Activated T-cell treated with anti-CD3 and anti-CD28 coated beads, Interleukin-2, amount 50 U/mL, for 24 hours (primary cell): ENCODE measurements at regions not wholly inside any gene's neighbourhood (a gene's known extent, or its start where the extent isn't known, plus 50 kb on each side); places are given as distances from the start of the nearest gene placed in this dataset.

Experiments
- DNase-seq: peaks from one replicate; pipeline ENCODE4 v3.0.0-alpha.2; 2020
- H3K27ac Mint-ChIP-seq: 2 replicates; pipeline ENCODE4 v1.8.0; 2020; ENCODE audit warnings: mild to moderate bottlenecking, mixed read lengths
- H3K27me3 Mint-ChIP-seq: 2 replicates; pipeline ENCODE4 v1.8.0; 2020; ENCODE audit warnings: mixed read lengths
- H3K36me3 Mint-ChIP-seq: 2 replicates; pipeline ENCODE4 v1.8.0; 2020; ENCODE audit warnings: low read depth, mixed read lengths
- H3K4me1 Mint-ChIP-seq: 2 replicates; pipeline ENCODE4 v1.8.0; 2020; ENCODE audit warnings: low read depth, mixed read lengths
- H3K4me3 Mint-ChIP-seq: 2 replicates; pipeline ENCODE4 v1.8.0; 2020; ENCODE audit warnings: mild to moderate bottlenecking, moderate library complexity, mixed read lengths
- H3K9me3 Mint-ChIP-seq: 2 replicates; pipeline ENCODE4 v1.8.0; 2020; ENCODE audit warnings: mixed read lengths

DNA sequence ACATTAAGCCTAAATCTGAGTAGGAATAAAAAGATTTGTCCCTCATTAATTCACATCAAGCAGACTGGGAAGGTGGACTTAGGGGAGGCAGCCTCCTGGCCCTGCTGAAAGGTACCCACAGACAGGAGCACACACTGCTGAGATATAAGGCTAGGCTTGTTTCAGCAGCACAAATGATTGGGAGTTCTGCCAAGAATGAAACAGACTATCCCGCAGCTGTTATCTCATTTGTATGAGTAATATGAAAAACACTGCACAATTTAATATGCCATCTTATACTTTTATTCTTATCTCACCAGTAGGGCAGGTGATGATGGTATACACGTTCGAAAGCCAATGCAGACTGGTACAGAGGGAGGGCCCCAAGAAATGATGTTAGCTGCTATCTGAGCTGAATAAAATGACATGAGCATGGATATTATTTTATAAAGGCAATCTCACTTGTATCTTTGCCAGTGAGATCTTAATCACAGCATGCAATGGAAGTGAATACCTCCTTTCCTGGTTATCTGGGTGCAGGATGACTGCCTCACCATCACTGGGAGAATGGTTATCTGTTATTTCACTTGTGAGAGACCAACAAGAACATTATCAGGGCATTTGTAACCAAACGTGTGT, 258.7 kb upstream of the PPP2R3A start:
- Mint-ChIP-seq H3K4me1 (no peaks in the 10 kb centered on the region), H3K36me3 (no peaks in the 10 kb centered on the region), H3K27ac (no peak overlapping the region), H3K4me3 (no peak overlapping the region), H3K27me3 (no peaks in the 10 kb centered on the region), H3K9me3 (no peaks in the 10 kb centered on the region)
- no peak for DNase-seq

DNA sequence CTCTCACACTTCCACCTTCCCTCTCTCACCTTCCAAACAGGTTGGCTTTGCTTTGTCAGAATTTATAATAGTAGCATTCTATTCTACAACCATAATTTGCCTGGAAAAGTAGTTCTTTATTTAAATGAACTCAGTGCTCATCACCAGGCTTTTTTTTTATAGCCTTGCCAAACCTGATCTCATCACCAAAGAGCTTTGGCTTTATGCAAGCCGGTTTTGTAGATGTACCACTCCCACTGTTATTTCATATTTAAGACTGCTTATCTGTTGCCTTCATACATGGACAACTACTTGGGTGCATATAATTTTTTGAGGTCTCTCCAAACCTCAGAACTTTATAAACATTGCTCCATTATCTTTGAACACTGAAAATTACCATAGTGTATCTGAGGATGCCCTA, 246.1 kb upstream of the PPP2R3A start:
- Mint-ChIP-seq H3K27ac (no peak overlapping the region), H3K36me3 (no peaks in the 10 kb centered on the region), H3K4me1 (no peaks in the 10 kb centered on the region), H3K27me3 (no peaks in the 10 kb centered on the region), H3K9me3 (peaks cover 7% of the 10 kb centered on the region), H3K4me3 (no peak overlapping the region)
- DNase-seq: no peak

DNA sequence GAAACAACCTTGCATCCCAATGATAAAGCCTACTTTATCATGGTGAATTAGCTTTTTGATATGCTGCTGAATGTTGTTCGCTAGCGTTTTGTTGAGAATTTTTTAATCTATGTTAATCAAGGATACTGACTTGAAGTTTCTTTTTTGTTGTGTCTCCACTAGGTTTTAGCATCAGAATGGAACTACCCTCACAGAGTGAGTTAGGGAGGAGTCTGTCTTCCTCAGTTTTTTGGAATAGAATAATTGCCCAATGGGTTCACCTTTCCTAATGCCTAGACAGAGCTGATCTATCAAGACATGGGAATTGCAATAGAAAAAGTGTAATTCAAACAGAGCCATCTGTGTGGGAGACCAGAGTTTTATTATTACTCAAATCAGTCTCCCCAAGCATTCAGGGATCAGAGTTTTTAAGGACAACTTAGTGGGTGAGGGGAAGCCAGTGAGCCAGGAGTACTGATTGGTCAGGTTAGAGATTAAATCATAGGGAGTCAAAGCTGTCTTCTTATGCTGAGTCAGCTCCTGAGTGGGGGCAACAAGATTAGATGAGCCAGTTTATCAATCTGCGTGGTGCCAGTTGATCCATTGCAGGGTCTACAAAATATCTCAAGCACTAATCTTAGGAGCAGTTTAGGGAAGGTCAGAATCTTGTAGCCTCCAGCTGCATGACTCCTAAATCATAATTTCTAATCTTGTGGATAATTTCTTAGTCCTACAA, 237.4 kb upstream of the PPP2R3A start:
- Mint-ChIP-seq H3K4me3 (no peak overlapping the region), H3K27me3 (no peaks in the 10 kb centered on the region), H3K27ac (no peak overlapping the region), H3K36me3 (no peaks in the 10 kb centered on the region), H3K4me1 (no peaks in the 10 kb centered on the region), H3K9me3 (peaks cover 31% of the 10 kb centered on the region)
- DNase-seq: no peak

DNA sequence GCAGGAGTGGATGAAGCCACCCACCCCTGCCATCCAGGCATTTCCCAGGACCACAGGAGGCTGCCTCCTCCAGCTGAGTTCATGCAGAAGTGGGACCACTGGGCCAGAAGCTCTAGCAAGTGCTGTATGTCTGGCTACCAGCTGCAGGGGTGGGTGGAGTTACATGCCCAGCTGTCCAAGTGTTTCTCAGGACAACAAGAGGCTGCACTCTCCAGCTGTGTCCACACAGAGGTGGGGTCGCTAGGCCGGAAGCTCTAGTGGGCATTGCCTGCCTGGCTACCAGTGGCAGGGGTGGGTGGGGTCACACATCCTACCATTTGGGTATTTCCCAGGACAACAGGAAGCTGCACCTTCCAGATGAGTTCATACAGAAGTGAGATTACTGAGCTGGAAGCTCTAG, 234.0 kb upstream of the PPP2R3A start:
- H3K4me3 Mint-ChIP-seq: no peak overlapping the region
- no peaks in the 10 kb centered on the region for H3K36me3 Mint-ChIP-seq
- no peak overlapping the region for H3K27ac Mint-ChIP-seq
- peaks cover 24% of the 10 kb centered on the region for H3K9me3 Mint-ChIP-seq
- H3K4me1 Mint-ChIP-seq: no peaks in the 10 kb centered on the region
- H3K27me3 Mint-ChIP-seq: no peaks in the 10 kb centered on the region
- no peak for DNase-seq

DNA sequence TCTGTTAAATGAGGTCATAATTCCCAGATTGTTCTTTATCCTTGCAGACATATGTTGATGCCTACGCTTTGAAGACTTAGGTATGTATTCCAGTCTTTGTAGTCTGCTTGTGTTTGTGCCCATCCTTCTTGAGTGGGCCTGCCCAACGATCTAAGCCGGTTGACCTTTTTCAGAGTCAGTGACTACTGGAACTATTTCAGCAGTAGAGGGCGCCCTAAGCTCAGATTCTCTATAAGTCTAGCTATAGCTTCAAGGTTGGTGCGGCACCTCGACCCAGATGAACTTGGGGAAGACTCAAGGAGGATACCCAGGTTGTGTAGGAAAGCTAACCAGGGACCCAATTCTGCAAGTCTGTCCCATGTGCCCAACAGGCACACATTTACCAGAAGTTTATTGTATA, 228.8 kb upstream of the PPP2R3A start:
- Mint-ChIP-seq H3K27ac (no peak overlapping the region), H3K36me3 (no peaks in the 10 kb centered on the region)
- DNase-seq: no peak

DNA sequence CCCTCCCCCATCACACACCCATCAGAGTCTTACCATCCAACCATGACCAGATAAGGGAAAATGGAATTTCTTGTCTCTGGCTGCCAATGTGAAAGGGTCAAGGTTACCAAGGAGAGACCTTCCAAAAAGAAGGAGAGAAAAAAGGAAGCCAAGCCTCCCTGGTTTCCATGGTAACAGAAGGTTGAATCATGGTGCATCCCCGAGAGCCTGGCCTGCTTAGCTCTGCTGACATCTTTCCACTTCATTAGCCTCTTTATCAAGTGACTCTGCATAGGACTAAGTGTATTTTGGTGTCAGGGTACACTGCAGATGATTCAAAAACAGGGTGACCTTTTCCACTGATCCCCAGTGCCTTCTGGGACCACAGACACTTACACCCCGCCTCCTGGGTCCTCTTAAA, 225.7 kb upstream of the PPP2R3A start:
- Mint-ChIP-seq H3K27ac (no peak overlapping the region), H3K9me3 (peaks cover 20% of the 10 kb centered on the region), H3K27me3 (no peaks in the 10 kb centered on the region), H3K4me3 (no peak overlapping the region), H3K36me3 (no peaks in the 10 kb centered on the region), H3K4me1 (no peaks in the 10 kb centered on the region)
- no peak for DNase-seq

More for the DNA sequence above, 228.8 kb upstream of the PPP2R3A start:
- H3K4me1 Mint-ChIP-seq: no peaks in the 10 kb centered on the region
- H3K9me3 Mint-ChIP-seq: peaks cover 22% of the 10 kb centered on the region
- H3K4me3 Mint-ChIP-seq: no peak overlapping the region
- no peaks in the 10 kb centered on the region for H3K27me3 Mint-ChIP-seq

DNA sequence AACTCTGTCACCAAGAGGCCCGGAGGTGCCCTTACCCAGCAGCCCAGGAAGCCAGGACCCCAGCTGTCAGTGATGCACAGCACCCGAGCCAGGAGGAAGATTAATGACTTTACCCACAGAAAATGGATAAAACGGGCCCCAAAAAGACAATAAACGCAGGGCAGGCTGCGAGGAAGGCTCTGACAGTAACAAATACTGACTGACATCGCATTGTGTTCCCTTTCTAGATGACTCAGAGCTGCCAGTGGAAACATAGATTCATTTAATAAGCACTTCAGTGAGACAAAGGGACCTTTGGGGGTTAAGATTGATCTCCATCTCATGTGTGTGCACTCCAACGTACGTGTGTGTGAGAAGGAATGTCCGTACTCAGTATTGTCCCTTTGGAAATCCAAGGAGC, 225.3 kb upstream of the PPP2R3A start:
- no peak for DNase-seq
- Mint-ChIP-seq H3K27ac (no peak overlapping the region), H3K9me3 (peaks cover 20% of the 10 kb centered on the region), H3K27me3 (no peaks in the 10 kb centered on the region), H3K4me1 (no peaks in the 10 kb centered on the region), H3K36me3 (no peaks in the 10 kb centered on the region), H3K4me3 (no peak overlapping the region)

DNA sequence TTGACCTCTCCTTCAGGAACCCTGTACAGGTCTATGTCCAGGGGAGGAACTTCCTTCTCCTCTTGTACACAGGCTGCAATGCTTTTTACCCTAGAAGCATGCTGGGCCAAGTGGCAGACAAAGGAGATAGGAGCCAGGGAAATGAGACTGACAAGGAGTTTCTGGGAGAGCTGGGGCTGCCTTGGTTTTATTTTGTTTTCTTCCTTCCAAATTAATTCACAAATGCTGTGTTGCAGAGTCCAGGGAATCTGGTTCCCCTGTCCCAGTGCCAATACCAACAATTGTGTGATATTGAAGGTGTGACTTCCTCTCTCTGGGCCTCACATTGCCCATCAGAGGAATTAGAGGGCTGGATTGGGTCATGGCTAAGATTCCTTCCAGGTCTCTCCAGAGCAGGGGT, 224.8 kb upstream of the PPP2R3A start:
- Mint-ChIP-seq H3K27ac (no peak overlapping the region), H3K36me3 (no peaks in the 10 kb centered on the region), H3K4me3 (no peak overlapping the region), H3K27me3 (no peaks in the 10 kb centered on the region), H3K4me1 (no peaks in the 10 kb centered on the region), H3K9me3 (peaks cover 17% of the 10 kb centered on the region)
- DNase-seq: no peak

DNA sequence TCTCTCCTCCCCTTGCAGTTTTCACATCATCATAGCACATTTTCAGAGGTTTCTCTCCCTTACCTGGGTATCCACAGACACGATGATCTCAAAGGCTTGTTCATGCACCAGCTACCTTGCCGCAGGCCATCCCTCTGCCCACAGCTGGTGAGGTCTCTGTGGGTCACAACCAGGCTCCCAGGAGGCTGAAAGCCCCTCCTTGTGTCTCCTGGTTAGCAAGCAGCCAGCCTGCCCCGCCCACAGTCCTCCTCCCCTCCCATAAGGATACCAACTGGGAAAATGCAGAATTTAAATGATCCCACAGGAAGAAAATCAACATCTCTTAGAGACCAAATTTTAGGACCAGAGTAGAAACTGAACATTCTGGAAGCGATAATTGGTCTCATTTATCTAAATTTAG, 213.5 kb upstream of the PPP2R3A start:
- DNase-seq: no peak
- H3K36me3 Mint-ChIP-seq: no peaks in the 10 kb centered on the region
- no peak overlapping the region for H3K4me3 Mint-ChIP-seq
- no peaks in the 10 kb centered on the region for H3K4me1 Mint-ChIP-seq
- H3K9me3 Mint-ChIP-seq: no peaks in the 10 kb centered on the region
- no peaks in the 10 kb centered on the region for H3K27me3 Mint-ChIP-seq
- H3K27ac Mint-ChIP-seq: no peak overlapping the region

DNA sequence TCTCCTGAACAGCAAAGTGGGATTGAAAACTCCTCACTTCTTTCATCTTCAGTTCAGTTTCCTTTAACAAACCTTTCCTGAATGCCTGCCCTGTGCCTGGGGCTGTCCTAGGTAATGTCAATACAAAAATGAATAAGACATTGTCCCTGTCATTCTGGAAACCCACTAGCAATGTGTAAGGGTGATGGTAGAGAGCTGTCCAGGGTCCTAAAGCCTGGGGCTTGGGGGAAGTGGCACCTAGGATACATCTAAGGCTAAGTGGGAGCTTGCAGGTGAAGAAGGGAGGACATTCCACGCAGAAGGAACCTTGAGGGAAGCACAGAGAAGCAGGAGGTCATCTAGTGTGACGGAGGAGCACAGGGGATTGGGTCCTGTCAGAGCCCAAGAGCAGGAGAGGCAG, 212.7 kb upstream of the PPP2R3A start:
- no peak overlapping the region for H3K27ac Mint-ChIP-seq
- no peaks in the 10 kb centered on the region for H3K9me3 Mint-ChIP-seq
- no peak overlapping the region for H3K4me3 Mint-ChIP-seq
- H3K36me3 Mint-ChIP-seq: no peaks in the 10 kb centered on the region
- H3K4me1 Mint-ChIP-seq: no peaks in the 10 kb centered on the region
- no peak for DNase-seq
- no peaks in the 10 kb centered on the region for H3K27me3 Mint-ChIP-seq

DNA sequence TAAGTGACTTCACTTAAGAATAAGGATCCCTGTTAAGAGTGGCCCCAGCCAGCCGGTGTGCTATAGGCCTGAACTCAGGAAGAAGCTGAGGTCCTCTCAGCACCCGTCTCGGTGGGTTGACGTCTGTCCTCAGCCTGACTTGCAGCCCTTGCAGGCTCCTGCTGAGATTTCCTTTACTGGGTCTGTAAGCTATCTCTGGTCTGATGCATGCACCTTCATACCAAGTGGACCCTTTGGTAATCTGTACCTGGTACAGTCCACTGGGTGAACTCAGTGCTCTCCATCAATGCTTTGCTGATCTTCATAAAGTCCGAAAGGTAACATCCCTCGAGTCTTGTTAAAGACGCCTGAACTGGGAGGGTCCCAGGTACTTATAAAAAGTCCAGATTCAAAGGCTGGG, 212.0 kb upstream of the PPP2R3A start:
- no peaks in the 10 kb centered on the region for H3K4me1 Mint-ChIP-seq

DNA sequence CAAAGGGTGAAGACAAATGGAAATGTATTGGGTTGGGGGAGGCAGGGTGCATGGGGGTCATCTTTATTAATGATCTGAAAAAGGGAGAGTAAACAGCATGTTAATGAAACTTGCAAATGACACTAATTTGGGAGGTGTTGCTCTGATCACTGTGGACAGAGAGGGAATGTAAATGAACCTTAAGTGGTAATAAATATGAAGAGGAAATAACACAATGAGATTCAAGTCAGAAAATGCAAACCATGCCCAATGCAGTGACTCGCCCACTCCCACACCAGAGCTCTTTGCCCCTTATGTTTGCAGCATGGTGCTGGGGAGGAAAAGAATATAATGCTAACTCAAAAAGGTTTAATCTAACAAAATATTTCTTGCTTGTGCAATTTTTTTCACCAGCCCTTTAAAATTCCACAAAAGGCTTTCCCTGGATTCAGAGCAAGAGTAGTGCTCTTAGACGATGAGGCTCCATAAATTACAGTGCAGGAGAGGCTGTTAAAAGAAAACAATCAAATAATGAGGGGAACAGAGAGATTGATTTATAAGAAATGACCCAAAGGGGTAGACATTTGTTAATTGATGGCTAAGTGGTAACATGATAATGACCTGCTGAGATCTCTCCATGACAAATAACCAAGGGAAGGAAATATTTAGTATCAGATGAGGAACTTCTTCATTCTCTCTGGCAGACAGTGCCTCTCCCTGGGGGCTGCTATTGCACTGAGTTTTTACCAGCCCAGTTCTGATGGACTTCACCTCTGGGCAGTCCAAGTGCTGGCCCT, 210.0 kb upstream of the PPP2R3A start:
- DNase-seq: no peak
- Mint-ChIP-seq H3K36me3 (no peaks in the 10 kb centered on the region), H3K9me3 (no peaks in the 10 kb centered on the region), H3K27me3 (no peaks in the 10 kb centered on the region), H3K4me1 (no peaks in the 10 kb centered on the region), H3K4me3 (no peak overlapping the region), H3K27ac (no peak overlapping the region)

More for the DNA sequence above, 212.0 kb upstream of the PPP2R3A start:
- no peaks in the 10 kb centered on the region for H3K9me3 Mint-ChIP-seq
- H3K27ac Mint-ChIP-seq: no peak overlapping the region
- no peak for DNase-seq
- no peak overlapping the region for H3K4me3 Mint-ChIP-seq
- no peaks in the 10 kb centered on the region for H3K36me3 Mint-ChIP-seq
- H3K27me3 Mint-ChIP-seq: no peaks in the 10 kb centered on the region

DNA sequence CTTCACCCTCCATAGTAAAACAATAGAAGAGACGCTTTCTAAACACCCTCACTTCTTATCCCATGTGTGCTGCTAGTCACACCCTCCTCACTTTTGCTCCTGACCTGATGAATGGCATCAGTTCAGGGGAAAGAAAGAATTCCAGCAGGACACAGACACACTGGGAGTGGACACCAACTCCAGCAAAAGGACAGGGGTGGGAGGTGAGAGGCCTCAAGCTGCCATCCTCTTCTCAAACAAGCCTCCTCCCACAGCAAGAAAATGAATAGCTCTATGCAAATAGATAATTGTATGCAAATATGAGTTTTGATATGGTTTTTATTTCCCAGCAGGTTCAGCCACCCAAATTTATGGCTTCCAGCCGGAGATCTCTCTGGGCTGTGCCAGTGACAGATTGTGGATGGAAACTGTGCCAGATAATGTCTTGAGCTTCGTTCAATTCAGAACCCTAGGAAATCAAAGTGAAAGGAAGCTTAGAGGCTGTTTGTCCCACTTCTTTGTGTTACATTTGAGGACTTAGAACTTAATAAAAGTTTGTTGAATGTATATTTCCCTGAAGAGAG, 209.3 kb upstream of the PPP2R3A start:
- Mint-ChIP-seq H3K27ac (no peak overlapping the region), H3K4me3 (no peak overlapping the region), H3K36me3 (no peaks in the 10 kb centered on the region), H3K27me3 (no peaks in the 10 kb centered on the region), H3K4me1 (no peaks in the 10 kb centered on the region), H3K9me3 (no peaks in the 10 kb centered on the region)
- DNase-seq: no peak

DNA sequence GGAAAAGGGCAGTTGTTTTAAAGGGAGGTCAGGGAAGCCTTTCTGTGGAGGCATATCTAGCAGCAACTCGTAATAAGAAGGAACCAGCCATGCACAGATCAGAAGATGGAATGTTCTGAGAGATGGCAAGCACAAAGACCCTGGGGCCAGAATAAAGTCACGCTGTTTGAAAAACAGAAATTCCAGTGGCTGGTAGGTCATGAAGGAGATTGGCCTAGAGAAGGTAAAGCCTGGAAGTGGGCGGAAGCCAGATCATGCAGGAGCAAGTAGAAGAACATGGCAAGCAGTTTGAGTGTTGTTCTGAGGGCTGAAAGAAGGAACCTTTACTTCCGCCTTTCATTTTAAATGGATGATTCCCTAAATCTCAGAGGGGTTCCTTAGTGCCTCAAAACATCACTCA, 208.1 kb upstream of the PPP2R3A start:
- H3K27ac Mint-ChIP-seq: no peak overlapping the region
- H3K4me3 Mint-ChIP-seq: no peak overlapping the region
- no peak for DNase-seq
- no peaks in the 10 kb centered on the region for H3K36me3 Mint-ChIP-seq
- no peaks in the 10 kb centered on the region for H3K27me3 Mint-ChIP-seq
- H3K9me3 Mint-ChIP-seq: no peaks in the 10 kb centered on the region
- H3K4me1 Mint-ChIP-seq: no peaks in the 10 kb centered on the region

DNA sequence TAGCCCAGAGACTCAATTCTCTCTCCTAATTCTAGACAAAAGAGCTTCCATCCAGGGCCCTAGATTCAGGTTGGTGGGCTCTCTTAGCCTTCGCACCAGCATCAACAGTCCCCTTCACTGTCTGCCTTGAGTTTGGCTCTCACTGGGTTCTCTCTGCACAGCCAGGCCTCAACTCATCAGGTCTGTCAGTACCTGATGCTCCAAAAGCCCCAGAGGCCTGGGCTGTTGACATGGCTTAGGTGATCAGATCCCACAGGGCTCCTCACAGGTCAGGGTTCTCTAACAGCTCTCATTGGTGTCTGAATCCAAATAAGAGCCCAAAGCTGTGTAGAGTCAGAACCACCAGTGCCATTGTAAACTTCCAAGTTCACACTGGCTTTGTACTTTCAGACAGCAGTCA, 206.6 kb upstream of the PPP2R3A start:
- H3K4me3 Mint-ChIP-seq: no peak overlapping the region
- no peak overlapping the region for H3K27ac Mint-ChIP-seq
- DNase-seq: no peak
- H3K4me1 Mint-ChIP-seq: no peaks in the 10 kb centered on the region
- H3K9me3 Mint-ChIP-seq: no peaks in the 10 kb centered on the region
- H3K27me3 Mint-ChIP-seq: no peaks in the 10 kb centered on the region
- no peaks in the 10 kb centered on the region for H3K36me3 Mint-ChIP-seq
